HCT116 (cell line): ENCODE measurements at regions not wholly inside any gene's neighbourhood (a gene's known extent, or its start where the extent isn't known, plus 50 kb on each side); places are given as distances from the start of the nearest gene placed in this dataset.

Source experiments
- ATAC-seq: fragments of 200-7000 bp; cut with Tn5 transposase; 2 replicates; pipeline ENCODE4 v1.9.1; 2020; ENCODE audit warnings: mild to moderate bottlenecking, moderate library complexity
- BruUV-seq: library from RNA; stranded (reverse); fragments of 400-500 nt; replicated peaks from 2 replicates; lab custom pipeline; 2021; lab: Mats Ljungman, UMichigan
- CTCF ChIA-PET: fragments of 300-600 bp; sonication (Branson Sonifier 250); formaldehyde crosslinking; loops from one replicate; lab custom pipeline; 2021; ENCODE audit warnings: antibody characterized with exemption; lab: Charles Lee
- POLR2A ChIA-PET: fragments of 300-600, 350-600 bp; sonication (Branson Sonifier 250); formaldehyde crosslinking; loops from one replicate; lab custom pipeline; 2021; ENCODE audit warnings: antibody characterized with exemption; lab: Charles Lee
- RAD21 ChIA-PET, 2 experiments: fragments of 300-600 bp; sonication (Branson Sonifier 250); formaldehyde crosslinking; loops; one replicate each; lab custom pipeline; 2023; ENCODE audit warnings: low total read pairs in 2 of 2; ENCODE audit not compliant: uncharacterized antibody in 2 of 2, unreplicated experiment in 2 of 2, low non-redundant PET in 1 of 2; lab: Charles Lee
- DNase-seq: peaks from one replicate; pipeline ENCODE4 v3.0.0-alpha.2; 2010; ENCODE audit warnings: low read depth, low spot score
- H2AFZ ChIP-seq: fragments of 200-600 bp; shearing (Covaris generic), sonication (generic); 2 replicates; pipeline ENCODE4 v1.6.1; 2017; ENCODE audit warnings: low read depth, mixed run types, mixed read lengths, antibody characterized with exemption, low read length; ENCODE audit not compliant: poor library complexity, severe bottlenecking
- H3K27ac ChIP-seq: 2 replicates; pipeline ENCODE4 v1.5.1; 2012; ENCODE audit warnings: low read depth, low read length
- H3K27me3 ChIP-seq: fragments of 200-600 bp; sonication (generic); 2 replicates; pipeline ENCODE4 v1.6.1; 2016; ENCODE audit warnings: mixed run types, low read length, mixed read lengths; ENCODE audit not compliant: insufficient read depth
- H3K36me3 ChIP-seq, 2 experiments: fragments of 200-500 bp in 1 of 2; fragments of 200-600 bp in 1 of 2; sonication (Bioruptor generic) in 1 of 2; sonication (generic) in 1 of 2; 2 replicates each; pipeline versions ENCODE4 v1.5.1 to v1.6.1; 2014 to 2016; ENCODE audit warnings: low read length in 2 of 2, inconsistent platforms in 1 of 2, mixed read lengths in 1 of 2, mixed run types in 1 of 2; ENCODE audit not compliant: insufficient read depth in 2 of 2, control insufficient read depth in 1 of 2
- H3K4me1 ChIP-seq, 2 experiments: fragments of 200-600 bp in 1 of 2; sonication (generic) in 1 of 2; 2 replicates each; pipeline versions ENCODE4 v1.5.1 to v1.6.1; 2012 to 2017; ENCODE audit warnings: low read length in 2 of 2, inconsistent platforms in 1 of 2, mild to moderate bottlenecking in 1 of 2, mixed read lengths in 1 of 2, mixed run types in 1 of 2, moderate library complexity in 1 of 2; ENCODE audit not compliant: insufficient read depth in 2 of 2, control insufficient read depth in 1 of 2
- H3K4me2 ChIP-seq: fragments of 200-600 bp; sonication (generic); 2 replicates; pipeline ENCODE4 v1.6.1; 2017; ENCODE audit warnings: mixed run types, low read length, mixed read lengths
- H3K4me3 ChIP-seq, 2 experiments: fragments of 200-600 bp in 1 of 2; sonication (generic) in 1 of 2; replicated peaks in 1 of 2; 2 replicates each; pipeline ENCODE4 v1.5.1; 2011 to 2016; ENCODE audit warnings: low read length in 2 of 2, control low read depth in 1 of 2, low read depth in 1 of 2, mild to moderate bottlenecking in 1 of 2, mixed read lengths in 1 of 2, mixed run types in 1 of 2
- H3K79me2 ChIP-seq: fragments of 200-600 bp; sonication (generic); 2 replicates; pipeline ENCODE4 v1.6.1; 2017; ENCODE audit warnings: mild to moderate bottlenecking, mixed run types, low read length, moderate library complexity, mixed read lengths; ENCODE audit not compliant: insufficient read depth
- H3K9ac ChIP-seq: fragments of 200-600 bp; sonication (generic); 2 replicates; pipeline ENCODE4 v1.6.1; 2016; ENCODE audit warnings: low read length, mixed read lengths
- H3K9me2 ChIP-seq: fragments of 200-600 bp; sonication (generic), shearing (Covaris generic); 2 replicates; pipeline ENCODE4 v1.6.1; 2017; ENCODE audit warnings: mixed run types, mild to moderate bottlenecking, moderate library complexity; ENCODE audit not compliant: insufficient read depth
- H3K9me3 ChIP-seq, 2 experiments: fragments of 200-500 bp in 1 of 2; fragments of 200-600 bp in 1 of 2; sonication (Bioruptor generic) in 1 of 2; sonication (generic) in 1 of 2; 2 replicates each; pipeline ENCODE4 v1.6.1; 2014 to 2017; ENCODE audit warnings: low read length in 2 of 2, mixed read lengths in 2 of 2, inconsistent platforms in 1 of 2, low read depth in 1 of 2, mild to moderate bottlenecking in 1 of 2, mixed run types in 1 of 2, moderate library complexity in 1 of 2; ENCODE audit not compliant: control insufficient read depth in 1 of 2, insufficient read depth in 1 of 2
- H4K20me1 ChIP-seq: fragments of 200-600 bp; sonication (generic), shearing (Covaris generic); 2 replicates; pipeline ENCODE4 v1.6.1; 2017; ENCODE audit warnings: mixed run types, mild to moderate bottlenecking, moderate library complexity; ENCODE audit not compliant: insufficient read depth
- CBX3 ChIP-seq: IDR thresholded peaks from 2 replicates; pipeline ENCODE4 v1.6.1; 2012; ENCODE audit warnings: low read depth
- CEBPB ChIP-seq: IDR thresholded peaks from 2 replicates; pipeline ENCODE4 v1.6.1; 2012; ENCODE audit warnings: low read depth
- EGR1 ChIP-seq: IDR thresholded peaks from 2 replicates; pipeline ENCODE4 v1.6.1; 2012; ENCODE audit warnings: low read depth
- EZH2 ChIP-seq: fragments of 200-600 bp; sonication (generic); IDR thresholded peaks from 2 replicates; pipeline ENCODE4 v1.6.1; 2017; ENCODE audit warnings: antibody characterized with exemption, mixed run types
- EZH2phosphoT487 ChIP-seq: fragments of 200-600 bp; IDR thresholded peaks from 2 replicates; pipeline ENCODE4 v1.6.1; 2018; ENCODE audit warnings: antibody characterized with exemption, borderline replicate concordance
- FOSL1 ChIP-seq: IDR thresholded peaks from 2 replicates; pipeline ENCODE4 v1.6.1; 2012; ENCODE audit warnings: low read depth
- JUND ChIP-seq: IDR thresholded peaks from 2 replicates; pipeline ENCODE4 v1.6.1; 2012
- POLR2A ChIP-seq: IDR thresholded peaks from 2 replicates; pipeline ENCODE4 v1.7.0; 2011; ENCODE audit warnings: borderline replicate concordance; ENCODE audit not compliant: insufficient read depth, insufficient read length; ENCODE audit errors: extremely low read depth
- POLR2AphosphoS5 ChIP-seq: IDR thresholded peaks from 2 replicates; pipeline ENCODE4 v1.6.1; 2011; ENCODE audit warnings: mild to moderate bottlenecking, low read depth, low read length, moderate library complexity
- RAD21 ChIP-seq: IDR thresholded peaks from 2 replicates; pipeline ENCODE4 v1.6.1; 2012; ENCODE audit warnings: low read depth, mild to moderate bottlenecking
- SIN3A ChIP-seq: IDR thresholded peaks from 2 replicates; pipeline ENCODE4 v1.6.1; 2012; ENCODE audit warnings: low read depth
- SRF ChIP-seq: IDR thresholded peaks from 2 replicates; pipeline ENCODE4 v1.6.1; 2012; ENCODE audit warnings: low read depth
- TCF7L2 ChIP-seq: IDR thresholded peaks from 2 replicates; pipeline ENCODE4 v1.7.0; 2011; ENCODE audit warnings: borderline replicate concordance, inconsistent platforms; ENCODE audit not compliant: insufficient read depth, insufficient read length; ENCODE audit errors: extremely low read depth
- ZFX ChIP-seq: fragments of 450-650 bp; IDR thresholded peaks from 2 replicates; pipeline ENCODE4 v1.6.1; 2017
- ZNF274 ChIP-seq: fragments of 200-500 bp; sonication (Bioruptor generic); IDR thresholded peaks from 2 replicates; pipeline ENCODE4 v1.6.1; 2014; ENCODE audit warnings: mild to moderate bottlenecking, low read depth, low read length, inconsistent platforms
- intact Hi-C: fragments of 100-400 bp; cut with micrococcal nuclease; formaldehyde crosslinking; loops from 2 replicates; pipeline ENCODE4 v1.10.0; 2022
- TF ChIP-seq, protein P1 (sequence below), 3 experiments: fragments of 200-600 bp in 1 of 3; sonication (generic) in 1 of 3; IDR thresholded peaks in 2 of 3; conservative IDR thresholded peaks in 1 of 3; 2 replicates each; pipeline ENCODE4 v1.5.1; 2012 to 2017; ENCODE audit warnings: low read depth in 2 of 3, low read length in 2 of 3, antibody characterized with exemption in 1 of 3, borderline replicate concordance in 1 of 3, control low read depth in 1 of 3, mild to moderate bottlenecking in 1 of 3, mixed read lengths in 1 of 3, mixed run types in 1 of 3, moderate library complexity in 1 of 3; ENCODE audit not compliant: insufficient read depth in 1 of 3
- TF ChIP-seq, protein P2 (sequence below): IDR thresholded peaks from 2 replicates; pipeline ENCODE4 v1.6.1; 2012; ENCODE audit warnings: low read depth

DNA sequence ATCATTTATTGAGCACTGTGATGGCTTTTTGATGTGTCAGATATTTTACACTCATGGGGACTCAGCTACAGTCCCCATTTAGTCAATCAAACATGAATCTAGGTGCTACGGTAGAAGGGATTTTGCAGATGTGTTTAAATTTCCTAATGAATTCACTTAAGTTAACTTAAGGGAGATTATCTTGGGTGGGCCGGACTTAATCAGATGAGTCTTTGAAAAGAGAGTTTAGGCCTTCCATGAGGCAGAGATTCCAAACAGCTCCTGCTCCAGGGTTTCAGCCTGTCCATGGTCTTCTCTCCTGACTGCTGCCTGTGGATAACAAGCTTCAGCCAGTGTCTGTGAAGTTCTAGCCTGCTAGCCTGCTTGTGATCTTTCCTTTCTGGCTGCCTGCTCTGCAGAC lies 202.4 kb downstream of the IDS start:
- H3K4me2 ChIP-seq: no peak overlapping the region

More for the DNA sequence above, 202.4 kb downstream of the IDS start:
- Histone ChIP-seq H2AFZ (no peak overlapping the region), H3K9me3 (no peaks in the 10 kb centered on the region), H3K4me3 (no peak overlapping the region), H3K9me2 (no peaks in the 10 kb centered on the region), H3K27ac (no peak overlapping the region), H3K4me1 (no peaks in the 10 kb centered on the region), H3K79me2 (no peaks in the 10 kb centered on the region), H4K20me1 (no peaks in the 10 kb centered on the region), H3K36me3 (no peaks in the 10 kb centered on the region), H3K9ac (no peak overlapping the region), H3K27me3 (no peaks in the 10 kb centered on the region)
- ATAC-seq: no peak
- CTCF ChIA-PET: no interaction called here
- TF ChIP-seq FOSL1 (no peak), EGR1 (no peak), TCF7L2 (no peak), ZNF274 (no peak), CBX3 (no peak), JUND (no peak), ZFX (no peak), SRF (no peak), EZH2 (no peak), CEBPB (no peak), POLR2A (no peak), RAD21 (no peak), SIN3A (no peak), POLR2AphosphoS5 (no peak), EZH2phosphoT487 (no peak)
- TF ChIP-seq, protein P1, sequence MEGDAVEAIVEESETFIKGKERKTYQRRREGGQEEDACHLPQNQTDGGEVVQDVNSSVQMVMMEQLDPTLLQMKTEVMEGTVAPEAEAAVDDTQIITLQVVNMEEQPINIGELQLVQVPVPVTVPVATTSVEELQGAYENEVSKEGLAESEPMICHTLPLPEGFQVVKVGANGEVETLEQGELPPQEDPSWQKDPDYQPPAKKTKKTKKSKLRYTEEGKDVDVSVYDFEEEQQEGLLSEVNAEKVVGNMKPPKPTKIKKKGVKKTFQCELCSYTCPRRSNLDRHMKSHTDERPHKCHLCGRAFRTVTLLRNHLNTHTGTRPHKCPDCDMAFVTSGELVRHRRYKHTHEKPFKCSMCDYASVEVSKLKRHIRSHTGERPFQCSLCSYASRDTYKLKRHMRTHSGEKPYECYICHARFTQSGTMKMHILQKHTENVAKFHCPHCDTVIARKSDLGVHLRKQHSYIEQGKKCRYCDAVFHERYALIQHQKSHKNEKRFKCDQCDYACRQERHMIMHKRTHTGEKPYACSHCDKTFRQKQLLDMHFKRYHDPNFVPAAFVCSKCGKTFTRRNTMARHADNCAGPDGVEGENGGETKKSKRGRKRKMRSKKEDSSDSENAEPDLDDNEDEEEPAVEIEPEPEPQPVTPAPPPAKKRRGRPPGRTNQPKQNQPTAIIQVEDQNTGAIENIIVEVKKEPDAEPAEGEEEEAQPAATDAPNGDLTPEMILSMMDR (IDR thresholded peaks at IDR 0.05 in 2 of 3, conservative IDR thresholded peaks at IDR 0.05 in 1 of 3; ENCODE audit: borderline replicate concordance in 1 of 3, insufficient read depth in 1 of 3, low read depth in 2 of 3, low read length in 2 of 3): no peak
- TF ChIP-seq, protein P2, sequence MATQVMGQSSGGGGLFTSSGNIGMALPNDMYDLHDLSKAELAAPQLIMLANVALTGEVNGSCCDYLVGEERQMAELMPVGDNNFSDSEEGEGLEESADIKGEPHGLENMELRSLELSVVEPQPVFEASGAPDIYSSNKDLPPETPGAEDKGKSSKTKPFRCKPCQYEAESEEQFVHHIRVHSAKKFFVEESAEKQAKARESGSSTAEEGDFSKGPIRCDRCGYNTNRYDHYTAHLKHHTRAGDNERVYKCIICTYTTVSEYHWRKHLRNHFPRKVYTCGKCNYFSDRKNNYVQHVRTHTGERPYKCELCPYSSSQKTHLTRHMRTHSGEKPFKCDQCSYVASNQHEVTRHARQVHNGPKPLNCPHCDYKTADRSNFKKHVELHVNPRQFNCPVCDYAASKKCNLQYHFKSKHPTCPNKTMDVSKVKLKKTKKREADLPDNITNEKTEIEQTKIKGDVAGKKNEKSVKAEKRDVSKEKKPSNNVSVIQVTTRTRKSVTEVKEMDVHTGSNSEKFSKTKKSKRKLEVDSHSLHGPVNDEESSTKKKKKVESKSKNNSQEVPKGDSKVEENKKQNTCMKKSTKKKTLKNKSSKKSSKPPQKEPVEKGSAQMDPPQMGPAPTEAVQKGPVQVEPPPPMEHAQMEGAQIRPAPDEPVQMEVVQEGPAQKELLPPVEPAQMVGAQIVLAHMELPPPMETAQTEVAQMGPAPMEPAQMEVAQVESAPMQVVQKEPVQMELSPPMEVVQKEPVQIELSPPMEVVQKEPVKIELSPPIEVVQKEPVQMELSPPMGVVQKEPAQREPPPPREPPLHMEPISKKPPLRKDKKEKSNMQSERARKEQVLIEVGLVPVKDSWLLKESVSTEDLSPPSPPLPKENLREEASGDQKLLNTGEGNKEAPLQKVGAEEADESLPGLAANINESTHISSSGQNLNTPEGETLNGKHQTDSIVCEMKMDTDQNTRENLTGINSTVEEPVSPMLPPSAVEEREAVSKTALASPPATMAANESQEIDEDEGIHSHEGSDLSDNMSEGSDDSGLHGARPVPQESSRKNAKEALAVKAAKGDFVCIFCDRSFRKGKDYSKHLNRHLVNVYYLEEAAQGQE: no peak
- BruUV-seq: no TSS peak
- POLR2A ChIA-PET: no interaction called here
- intact Hi-C loops: no loop called here
- RAD21 ChIA-PET: no interaction called here
- DNase-seq: no peak
